ENCODE measurements at regions not wholly inside any gene's neighbourhood (a gene's known extent, or its start where the extent isn't known, plus 50 kb on each side); places are given as distances from the start of the nearest gene placed in this dataset.

DNA sequence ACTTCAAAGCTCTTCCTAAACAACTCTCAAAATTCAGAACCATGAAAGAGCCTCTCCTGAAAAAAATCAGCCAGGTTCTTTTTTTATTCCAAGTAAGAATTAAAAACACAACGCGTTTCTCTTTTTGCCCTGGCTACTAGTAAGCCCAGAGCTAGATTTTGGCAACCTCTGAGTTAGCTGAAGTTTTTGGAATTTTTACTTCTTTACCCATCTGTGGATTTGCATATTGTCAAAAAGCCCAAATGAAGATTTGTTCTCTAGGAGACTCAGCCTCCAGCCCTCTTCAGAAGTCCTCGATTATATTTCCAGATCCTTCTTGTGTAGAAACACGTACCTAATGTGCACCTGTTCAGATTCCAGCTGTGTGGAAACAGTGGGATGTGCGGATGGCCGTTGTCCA is 517.9 kb downstream of the TBC1D22A start:
- no peaks in the 10 kb centered on the region for H3K9me3 ChIP-seq (ENCODE audit: control insufficient read depth, insufficient read depth, low read length)
- TF ChIP-seq, protein P1, sequence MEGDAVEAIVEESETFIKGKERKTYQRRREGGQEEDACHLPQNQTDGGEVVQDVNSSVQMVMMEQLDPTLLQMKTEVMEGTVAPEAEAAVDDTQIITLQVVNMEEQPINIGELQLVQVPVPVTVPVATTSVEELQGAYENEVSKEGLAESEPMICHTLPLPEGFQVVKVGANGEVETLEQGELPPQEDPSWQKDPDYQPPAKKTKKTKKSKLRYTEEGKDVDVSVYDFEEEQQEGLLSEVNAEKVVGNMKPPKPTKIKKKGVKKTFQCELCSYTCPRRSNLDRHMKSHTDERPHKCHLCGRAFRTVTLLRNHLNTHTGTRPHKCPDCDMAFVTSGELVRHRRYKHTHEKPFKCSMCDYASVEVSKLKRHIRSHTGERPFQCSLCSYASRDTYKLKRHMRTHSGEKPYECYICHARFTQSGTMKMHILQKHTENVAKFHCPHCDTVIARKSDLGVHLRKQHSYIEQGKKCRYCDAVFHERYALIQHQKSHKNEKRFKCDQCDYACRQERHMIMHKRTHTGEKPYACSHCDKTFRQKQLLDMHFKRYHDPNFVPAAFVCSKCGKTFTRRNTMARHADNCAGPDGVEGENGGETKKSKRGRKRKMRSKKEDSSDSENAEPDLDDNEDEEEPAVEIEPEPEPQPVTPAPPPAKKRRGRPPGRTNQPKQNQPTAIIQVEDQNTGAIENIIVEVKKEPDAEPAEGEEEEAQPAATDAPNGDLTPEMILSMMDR (IDR thresholded peaks at IDR 0.05; ENCODE audit: low read depth, low read length, poor library complexity, severe bottlenecking) = no peak
- no peak for TF ChIP-seq EZH2phosphoT487 (IDR thresholded peaks at IDR 0.05; ENCODE audit: borderline replicate concordance, low read length)
- no peaks in the 10 kb centered on the region for H3K4me1 ChIP-seq (ENCODE audit: control insufficient read depth, low read length)
- H3K4me3 ChIP-seq (ENCODE audit: low read length) = no peak overlapping the region
- H3K36me3 ChIP-seq (ENCODE audit: control insufficient read depth, low read length) = no peaks in the 10 kb centered on the region
- H3K9me2 ChIP-seq (replicated peaks; ENCODE audit: control insufficient read depth, low read length) = no peaks in the 10 kb centered on the region
- no peak overlapping the region for H3K27ac ChIP-seq (ENCODE audit: low read depth, low read length)
- no peaks in the 10 kb centered on the region for H3K27me3 ChIP-seq (ENCODE audit: control insufficient read depth, low read length)
- no peaks in the 10 kb centered on the region for H3F3A ChIP-seq (ENCODE audit: control insufficient read depth, insufficient read depth)
- no peaks in the 10 kb centered on the region for H4K20me1 ChIP-seq (ENCODE audit: control insufficient read depth, insufficient read depth, low read depth, low read length)
- H3K79me2 ChIP-seq (ENCODE audit: control insufficient read depth, low read length) = no peaks in the 10 kb centered on the region
- no peak overlapping the region for H3K4me2 ChIP-seq (ENCODE audit: low read length)

DNA sequence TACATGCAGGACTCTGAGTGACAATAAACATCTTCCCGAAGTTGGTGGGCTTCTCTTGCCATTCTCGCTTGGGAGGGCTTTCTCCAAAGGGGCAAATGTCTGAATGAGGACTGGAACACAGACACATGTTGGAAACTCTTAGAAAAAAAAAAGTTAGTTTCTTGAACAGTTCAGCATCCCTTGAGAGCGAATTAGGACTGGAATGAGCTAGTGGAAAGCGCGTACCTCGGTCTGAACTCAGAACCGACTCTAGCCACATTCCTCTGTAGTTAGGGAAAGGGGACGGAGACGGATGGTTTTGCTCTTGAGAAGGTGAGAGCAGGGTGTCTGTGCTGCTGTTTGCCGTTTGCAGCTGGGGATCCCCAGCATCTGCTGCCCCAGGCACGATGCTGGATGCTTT is 517.3 kb downstream of the TBC1D22A start:
- TF ChIP-seq EZH2phosphoT487 (IDR thresholded peaks at IDR 0.05; ENCODE audit: borderline replicate concordance, low read length) = no peak
- TF ChIP-seq, protein P1 (IDR thresholded peaks at IDR 0.05; ENCODE audit: low read depth, low read length, poor library complexity, severe bottlenecking) = no peak
- H3K79me2 ChIP-seq (ENCODE audit: control insufficient read depth, low read length) = no peaks in the 10 kb centered on the region
- no peaks in the 10 kb centered on the region for H4K20me1 ChIP-seq (ENCODE audit: control insufficient read depth, insufficient read depth, low read depth, low read length)
- H3K9me3 ChIP-seq (ENCODE audit: control insufficient read depth, insufficient read depth, low read length) = no peaks in the 10 kb centered on the region
- no peaks in the 10 kb centered on the region for H3F3A ChIP-seq (ENCODE audit: control insufficient read depth, insufficient read depth)
- H3K4me3 ChIP-seq (ENCODE audit: low read length) = no peak overlapping the region
- H3K4me1 ChIP-seq (ENCODE audit: control insufficient read depth, low read length) = no peaks in the 10 kb centered on the region
- no peaks in the 10 kb centered on the region for H3K9me2 ChIP-seq (replicated peaks; ENCODE audit: control insufficient read depth, low read length)
- H3K4me2 ChIP-seq (ENCODE audit: low read length) = no peak overlapping the region
- no peak overlapping the region for H3K27ac ChIP-seq (ENCODE audit: low read depth, low read length)
- no peaks in the 10 kb centered on the region for H3K36me3 ChIP-seq (ENCODE audit: control insufficient read depth, low read length)
- H3K27me3 ChIP-seq (ENCODE audit: control insufficient read depth, low read length) = no peaks in the 10 kb centered on the region

DNA sequence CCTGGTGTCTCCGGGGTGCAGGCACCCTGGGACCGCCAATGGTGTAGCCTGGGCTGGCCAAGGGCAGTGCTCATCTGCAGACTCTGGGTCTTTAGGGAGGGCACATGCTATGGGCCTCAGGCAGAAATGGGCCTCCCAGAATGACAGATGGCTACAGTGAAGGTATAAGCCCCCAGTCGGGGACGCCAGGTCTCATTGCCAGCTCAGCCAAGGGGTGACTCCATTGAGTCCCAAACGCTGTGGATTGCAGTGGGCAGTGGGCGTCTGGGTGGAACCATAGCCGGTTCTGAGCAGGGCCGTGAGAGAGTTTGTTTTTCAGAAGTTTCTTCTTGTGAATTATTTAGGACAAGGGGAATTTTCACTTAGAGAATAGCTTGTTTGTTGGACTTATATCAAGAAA is 516.9 kb downstream of the TBC1D22A start:
- H3K9me2 ChIP-seq (replicated peaks; ENCODE audit: control insufficient read depth, low read length) = no peaks in the 10 kb centered on the region
- H3K36me3 ChIP-seq (ENCODE audit: control insufficient read depth, low read length) = no peaks in the 10 kb centered on the region
- no peaks in the 10 kb centered on the region for H4K20me1 ChIP-seq (ENCODE audit: control insufficient read depth, insufficient read depth, low read depth, low read length)
- no peaks in the 10 kb centered on the region for H3K4me1 ChIP-seq (ENCODE audit: control insufficient read depth, low read length)
- H3K27ac ChIP-seq (ENCODE audit: low read depth, low read length) = no peak overlapping the region
- TF ChIP-seq, protein P1 (IDR thresholded peaks at IDR 0.05; ENCODE audit: low read depth, low read length, poor library complexity, severe bottlenecking) = no peak
- H3K4me2 ChIP-seq (ENCODE audit: low read length) = no peak overlapping the region
- no peaks in the 10 kb centered on the region for H3K9me3 ChIP-seq (ENCODE audit: control insufficient read depth, insufficient read depth, low read length)
- H3F3A ChIP-seq (ENCODE audit: control insufficient read depth, insufficient read depth) = no peaks in the 10 kb centered on the region
- no peaks in the 10 kb centered on the region for H3K79me2 ChIP-seq (ENCODE audit: control insufficient read depth, low read length)
- no peak overlapping the region for H3K4me3 ChIP-seq (ENCODE audit: low read length)
- H3K27me3 ChIP-seq (ENCODE audit: control insufficient read depth, low read length) = no peaks in the 10 kb centered on the region

DNA sequence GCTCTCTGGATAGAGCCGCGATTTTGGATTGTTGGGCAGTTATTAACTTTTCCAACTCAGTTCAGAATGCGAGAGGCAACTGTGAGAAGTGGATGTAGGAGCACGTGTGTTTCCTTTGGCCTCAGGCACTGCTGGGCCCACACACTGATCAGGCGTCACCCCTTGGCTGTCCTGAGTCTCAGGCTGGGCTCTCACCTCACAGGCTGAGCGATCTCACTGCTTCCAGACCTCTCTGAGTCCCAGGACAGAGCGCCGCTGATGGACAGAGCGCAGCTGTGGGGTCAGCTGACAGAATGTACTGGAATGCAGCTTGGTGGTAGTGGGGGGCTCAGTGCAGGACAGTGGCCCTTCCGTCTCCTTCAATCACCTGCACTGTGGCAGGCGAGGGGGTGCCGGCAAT is 516.2 kb downstream of the TBC1D22A start:
- Histone ChIP-seq H4K20me1 (ENCODE audit: control insufficient read depth, insufficient read depth, low read depth, low read length) (no peaks in the 10 kb centered on the region), H3F3A (ENCODE audit: control insufficient read depth, insufficient read depth) (no peaks in the 10 kb centered on the region), H3K27ac (ENCODE audit: low read depth, low read length) (no peak overlapping the region), H3K4me1 (ENCODE audit: control insufficient read depth, low read length) (no peaks in the 10 kb centered on the region), H3K4me3 (ENCODE audit: low read length) (no peak overlapping the region), H3K79me2 (ENCODE audit: control insufficient read depth, low read length) (no peaks in the 10 kb centered on the region), H3K36me3 (ENCODE audit: control insufficient read depth, low read length) (no peaks in the 10 kb centered on the region), H3K4me2 (ENCODE audit: low read length) (no peak overlapping the region), H3K27me3 (ENCODE audit: control insufficient read depth, low read length) (no peaks in the 10 kb centered on the region), H3K9me2 (replicated peaks; ENCODE audit: control insufficient read depth, low read length) (no peaks in the 10 kb centered on the region), H3K9me3 (ENCODE audit: control insufficient read depth, insufficient read depth, low read length) (no peaks in the 10 kb centered on the region)
- TF ChIP-seq EZH2phosphoT487 (IDR thresholded peaks at IDR 0.05; ENCODE audit: borderline replicate concordance, low read length) = no peak
- TF ChIP-seq, protein P1 (IDR thresholded peaks at IDR 0.05; ENCODE audit: low read depth, low read length, poor library complexity, severe bottlenecking) = no peak
